NCI-H748 (cell line): ENCODE measurements at regions not wholly inside any gene's neighbourhood (a gene's known extent, or its start where the extent isn't known, plus 50 kb on each side); places are given as distances from the start of the nearest gene placed in this dataset.

Experiments
- DNase-seq: peaks from one replicate; lab custom pipeline; 2025; ENCODE audit not compliant: unreplicated experiment; lab: John Stamatoyannopoulos, UW

- no peak for DNase-seq
These were observed 591.9 kb downstream of the TECRL start for GRCh38 chr4:63817196-63817865.

GRCh38 chr4:63814171-63814964 is 594.9 kb downstream of the TECRL start:
- DNase-seq: no peak

DNA sequence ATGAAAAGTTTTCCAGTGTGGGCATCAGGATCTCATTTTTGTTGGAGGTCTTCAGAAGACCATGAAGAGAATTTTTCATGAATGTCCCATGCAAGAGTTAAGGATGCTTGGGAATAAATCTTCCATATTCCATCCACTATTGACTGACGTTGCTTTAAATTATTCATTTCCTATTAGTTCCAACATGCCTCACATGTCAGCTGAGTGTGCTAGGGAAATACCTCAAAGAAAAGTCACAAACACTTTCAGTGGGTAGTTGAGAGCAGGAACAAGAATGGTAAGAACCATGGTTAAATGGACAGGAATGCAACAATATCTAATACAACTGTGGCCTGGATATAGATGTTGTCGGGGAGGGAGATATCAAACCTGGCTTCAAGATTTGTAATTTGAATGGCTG is 610.1 kb downstream of the TECRL start:
- DNase-seq: no peak

- no peak for DNase-seq
These were observed 613.9 kb downstream of the TECRL start for GRCh38 chr4:63795301-63795700.

GRCh38 chr4:63790377-63790776 is 618.9 kb downstream of the TECRL start:
- no peak for DNase-seq

DNA sequence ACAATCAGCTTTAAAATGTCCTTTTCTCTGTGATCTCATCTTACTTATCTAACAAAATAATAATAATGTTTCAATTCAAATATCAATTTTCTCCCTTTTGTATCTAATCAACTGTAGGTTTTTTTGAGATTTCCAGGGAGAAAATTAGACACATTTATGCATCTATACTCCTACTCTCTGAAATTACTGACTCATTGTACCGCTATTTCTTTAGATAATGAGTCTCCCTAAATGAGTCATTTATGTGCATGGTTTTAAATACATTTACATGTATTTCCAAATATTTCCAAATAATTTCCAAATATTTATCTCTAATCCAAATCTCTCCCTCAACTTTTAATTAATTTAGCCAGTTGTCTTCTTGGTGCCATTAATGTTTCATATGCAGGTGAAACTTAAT is 621.0 kb downstream of the TECRL start:
- no peak for DNase-seq

- no peak for DNase-seq
These were observed 621.9 kb downstream of the TECRL start for GRCh38 chr4:63787326-63787725.

GRCh38 chr4:63786171-63786570 is 623.1 kb downstream of the TECRL start:
- DNase-seq: no peak

DNA sequence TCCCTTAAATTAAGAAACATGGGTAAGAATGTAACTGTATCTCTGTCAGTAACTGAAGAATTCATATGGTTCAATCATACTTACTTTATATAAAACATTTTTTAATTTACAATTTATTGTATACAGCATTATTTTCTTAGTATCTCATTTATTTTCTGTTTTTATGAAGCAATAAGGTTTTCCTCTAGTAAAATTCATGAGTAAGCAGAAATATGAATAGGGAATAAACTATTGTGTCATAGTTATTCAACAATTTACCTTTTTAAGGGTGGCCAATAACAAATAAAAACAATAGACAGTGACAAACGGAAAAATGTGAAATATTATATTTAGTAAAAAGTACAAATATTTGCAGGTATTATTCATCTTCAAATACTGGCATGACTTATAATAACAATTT is 624.4 kb downstream of the TECRL start:
- no peak for DNase-seq

DNA sequence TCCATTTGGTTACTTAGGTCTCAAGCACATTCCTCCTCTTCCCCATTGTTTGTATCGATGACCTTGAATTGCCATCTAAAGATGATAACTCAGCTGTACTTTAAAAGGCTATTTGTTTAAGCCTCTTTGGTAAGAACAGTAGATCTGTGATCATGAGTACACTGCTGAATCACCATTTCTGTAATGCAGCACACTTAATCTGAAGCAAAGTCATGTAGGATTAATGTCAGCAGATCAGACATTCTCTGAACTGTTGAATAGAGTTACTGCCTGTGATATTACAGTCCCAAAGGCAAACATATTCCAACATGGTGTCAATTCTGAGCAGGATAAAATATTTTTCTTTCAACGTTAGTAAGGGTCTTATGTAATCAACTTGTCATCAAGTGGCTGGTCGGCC is 631.6 kb downstream of the TECRL start:
- no peak for DNase-seq

GRCh38 chr4:63764400-63764799 is 644.9 kb downstream of the TECRL start:
- no peak for DNase-seq

- no peak for DNase-seq
These were observed 651.3 kb downstream of the TECRL start for GRCh38 chr4:63757929-63758328.

GRCh38 chr4:63742882-63743281 is 666.4 kb downstream of the TECRL start:
- no peak for DNase-seq

- DNase-seq: no peak
These were observed 679.7 kb downstream of the TECRL start for GRCh38 chr4:63729519-63729918.

DNA sequence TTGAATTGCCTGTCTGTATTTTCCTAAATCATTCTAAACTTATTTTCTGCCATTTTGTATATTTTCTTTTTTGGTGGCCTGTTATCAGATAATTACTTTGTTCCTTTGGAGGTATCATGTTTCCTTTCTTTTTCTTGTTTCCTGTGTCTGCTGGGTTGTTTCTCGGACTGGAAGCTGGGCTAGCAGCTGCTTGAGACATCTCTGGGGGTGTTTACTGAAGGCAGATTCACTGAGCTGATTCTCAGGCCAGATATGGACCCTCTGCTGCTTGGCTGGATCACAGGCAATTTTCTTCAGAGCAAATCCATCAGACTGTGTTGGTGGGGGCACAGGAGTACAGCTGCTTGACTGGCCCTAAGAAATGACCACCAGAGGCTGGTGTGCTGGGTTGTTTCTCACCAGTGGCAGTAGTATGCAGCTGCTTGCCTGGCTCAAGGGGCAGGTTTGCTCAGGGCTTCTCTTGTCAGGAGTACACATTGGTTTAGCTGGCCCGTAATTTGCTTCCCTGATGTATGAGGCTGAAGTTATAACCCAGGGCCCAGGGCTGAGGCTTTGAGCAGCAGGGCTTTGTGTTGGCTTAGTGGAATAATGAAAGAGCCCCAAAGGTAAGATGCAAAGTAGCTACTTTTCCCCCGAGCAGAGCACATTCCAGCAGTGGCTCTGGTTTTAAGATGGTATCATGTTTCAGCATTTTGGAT is 680.6 kb downstream of the TECRL start:
- no peak for DNase-seq

GRCh38 chr4:63717384-63717783 is 691.9 kb downstream of the TECRL start:
- DNase-seq: peak; percentile 25

GRCh38 chr4:63708661-63709060 is 700.6 kb downstream of the TECRL start:
- DNase-seq: no peak

DNA sequence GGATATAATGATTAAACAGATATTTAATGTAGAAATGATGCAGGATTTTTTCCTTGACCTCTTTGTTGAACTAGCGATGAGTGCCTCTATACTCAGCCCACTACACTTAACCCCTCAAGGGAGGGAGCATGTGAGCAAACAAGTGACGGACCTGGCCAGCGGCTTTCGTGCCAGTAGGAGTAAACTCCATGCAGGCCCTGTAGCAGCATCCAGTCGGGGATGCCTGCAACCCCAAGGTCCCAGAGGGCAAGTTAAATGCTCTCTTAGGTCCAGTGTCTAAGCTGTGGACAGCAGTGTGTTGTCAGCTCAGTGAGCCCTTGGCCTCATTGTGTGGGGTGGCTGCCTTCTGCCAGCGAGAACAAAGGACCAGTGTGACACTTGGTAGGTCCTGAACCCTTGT is 708.7 kb downstream of the TECRL start:
- DNase-seq: no peak

GRCh38 chr4:63693321-63693720 is 715.9 kb downstream of the TECRL start:
- DNase-seq: no peak

DNA sequence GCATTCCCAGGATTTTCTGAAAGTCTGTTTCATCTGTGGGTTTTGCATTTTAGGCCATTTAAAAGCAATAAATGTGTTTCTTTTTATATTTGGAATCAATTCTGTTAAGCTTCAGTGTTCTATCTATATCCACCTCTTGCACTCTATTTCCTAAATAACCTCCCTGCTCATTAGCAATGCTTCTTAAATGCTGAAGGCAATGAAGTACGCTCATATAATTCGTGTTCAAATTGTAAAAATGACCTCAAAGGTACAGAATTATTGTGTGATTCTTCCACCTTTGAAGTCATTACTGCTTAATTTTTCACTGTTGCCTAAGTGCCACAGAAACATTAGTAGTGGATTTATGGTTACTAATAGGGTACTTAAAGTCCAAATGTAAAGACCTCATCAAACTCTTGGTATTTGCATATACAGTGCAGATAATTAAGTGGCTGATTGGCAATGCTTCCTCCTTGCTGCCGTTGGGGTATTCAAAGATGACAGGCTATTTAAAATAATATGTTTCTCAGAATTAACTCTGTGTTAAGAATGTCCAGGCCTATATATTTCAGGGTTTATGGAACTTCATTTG is 730.8 kb downstream of the TECRL start:
- DNase-seq: no peak

- no peak for DNase-seq
These were observed 738.5 kb downstream of the TECRL start for GRCh38 chr4:63670735-63671134.

DNA sequence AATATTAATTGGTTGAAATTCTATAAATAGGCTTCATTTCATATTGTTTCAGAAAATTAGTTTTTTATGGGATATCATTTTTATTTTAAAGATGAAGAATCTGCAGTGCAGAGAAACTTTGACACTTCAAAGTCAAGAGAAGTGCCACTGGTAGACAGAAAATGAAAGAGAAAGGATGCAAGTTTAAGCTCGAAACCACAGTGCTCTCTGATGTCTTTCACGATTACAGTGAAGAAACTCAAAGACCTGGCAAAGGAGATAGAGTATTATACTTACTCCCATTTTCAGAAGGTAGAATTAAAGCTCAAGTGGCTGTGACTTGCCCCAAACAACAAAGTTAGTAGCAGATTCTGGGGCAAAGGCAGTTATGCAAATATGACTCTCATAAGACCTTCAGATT is 745.4 kb downstream of the TECRL start:
- DNase-seq: no peak
